ENCODE measurements at regions not wholly inside any gene's neighbourhood (a gene's known extent, or its start where the extent isn't known, plus 50 kb on each side); places are given as distances from the start of the nearest gene placed in this dataset.

GRCh38 chr4:83753260-83753659, 217.4 kb downstream of the GPAT3 start:
- TF ChIP-seq NANOG (IDR thresholded peaks at IDR 0.05; ENCODE audit: borderline replicate concordance) (no peak), EZH2phosphoT487 (IDR thresholded peaks at IDR 0.05; ENCODE audit: unreplicated experiment) (no peak)

Measured in GM23338 (cell line).